IMR-90 (cell line): ENCODE measurements at regions not wholly inside any gene's neighbourhood (a gene's known extent, or its start where the extent isn't known, plus 50 kb on each side); places are given as distances from the start of the nearest gene placed in this dataset.

Experiments
- ATAC-seq: fragments of 200-7000 bp; cut with Tn5 transposase; 2 replicates; pipeline ENCODE4 v1.9.1; 2020; ENCODE audit warnings: low read depth, mild to moderate bottlenecking, moderate library complexity
- BruUV-seq: library from RNA; stranded (reverse); fragments of 400-500 nt; replicated peaks from 2 replicates; lab custom pipeline; 2021; lab: Mats Ljungman, UMichigan
- CTCF ChIA-PET: fragments of 300-600 bp; formaldehyde crosslinking; extraction: SDS; loops from one replicate; lab custom pipeline; 2021; ENCODE audit warnings: antibody characterized with exemption; lab: Yijun Ruan, JAX
- POLR2A ChIA-PET: fragments of 300-600 bp; sonication (Branson Sonifier 250); formaldehyde crosslinking; loops from one replicate; lab custom pipeline; 2022; ENCODE audit warnings: antibody characterized with exemption; ENCODE audit not compliant: unreplicated experiment; lab: Charles Lee
- DNase-seq: peaks from one replicate; pipeline ENCODE4 v3.0.0; 2013
- H2AFZ ChIP-seq: replicated peaks from 2 replicates; pipeline ENCODE3; 2013; ENCODE audit warnings: low read length, mild to moderate bottlenecking; ENCODE audit not compliant: poor library complexity
- H2AK5ac ChIP-seq: 2 replicates; pipeline ENCODE4 v1.6.1; 2013; ENCODE audit warnings: low read depth, low read length, inconsistent platforms
- H2AK9ac ChIP-seq: replicated peaks from 2 replicates; pipeline ENCODE3; 2013; ENCODE audit warnings: mild to moderate bottlenecking, low read depth, low read length, moderate library complexity; ENCODE audit not compliant: poor library complexity
- H2BK120ac ChIP-seq: 2 replicates; pipeline ENCODE4 v1.6.1; 2013; ENCODE audit warnings: low read depth, low read length, inconsistent platforms
- H2BK15ac ChIP-seq: 3 replicates; pipeline ENCODE4 v1.6.1; 2013; ENCODE audit warnings: low read depth, low read length, inconsistent platforms
- H2BK20ac ChIP-seq: 2 replicates; pipeline ENCODE4 v1.6.1; 2013; ENCODE audit warnings: low read depth, mild to moderate bottlenecking, inconsistent platforms, low read length, moderate library complexity
- H2BK5ac ChIP-seq: 2 replicates; pipeline ENCODE4 v1.6.1; 2013; ENCODE audit warnings: mild to moderate bottlenecking, low read depth, low read length, inconsistent platforms; ENCODE audit not compliant: poor library complexity, severe bottlenecking
- H3K14ac ChIP-seq: replicated peaks from 2 replicates; pipeline ENCODE4 v1.6.1; 2013; ENCODE audit warnings: low read depth, low read length, inconsistent platforms
- H3K18ac ChIP-seq: 2 replicates; pipeline ENCODE4 v1.6.1; 2013; ENCODE audit warnings: low read depth, low read length, control low read depth
- H3K23ac ChIP-seq: 2 replicates; pipeline ENCODE4 v1.6.1; 2013; ENCODE audit warnings: low read depth, low read length, inconsistent platforms
- H3K27ac ChIP-seq: 2 replicates; pipeline ENCODE4 v1.5.1; 2013; ENCODE audit warnings: mild to moderate bottlenecking, control low read depth, low read length; ENCODE audit not compliant: insufficient read depth
- H3K27me3 ChIP-seq: 2 replicates; pipeline ENCODE4 v1.6.1; 2013; ENCODE audit warnings: low read length; ENCODE audit not compliant: control insufficient read depth, insufficient read depth
- H3K36me3 ChIP-seq: 2 replicates; pipeline ENCODE4 v1.6.1; 2013; ENCODE audit warnings: low read length, mixed read lengths; ENCODE audit not compliant: control insufficient read depth, insufficient read depth
- H3K4ac ChIP-seq: 2 replicates; pipeline ENCODE4 v1.6.1; 2013; ENCODE audit warnings: low read depth, low read length, inconsistent platforms
- H3K4me1 ChIP-seq: 2 replicates; pipeline ENCODE4 v1.6.1; 2013; ENCODE audit warnings: low read length, mixed read lengths; ENCODE audit not compliant: control insufficient read depth, insufficient read depth
- H3K4me2 ChIP-seq: 2 replicates; pipeline ENCODE4 v1.6.1; 2013; ENCODE audit warnings: low read depth, mild to moderate bottlenecking, control low read depth, low read length, moderate library complexity
- H3K4me3 ChIP-seq: 2 replicates; pipeline ENCODE4 v1.5.1; 2013; ENCODE audit warnings: low read depth, mild to moderate bottlenecking, control low read depth, low read length, moderate library complexity; ENCODE audit not compliant: insufficient read depth
- H3K56ac ChIP-seq: 2 replicates; pipeline ENCODE4 v1.6.1; 2013; ENCODE audit warnings: low read length, inconsistent platforms; ENCODE audit not compliant: insufficient read depth; ENCODE audit errors: extremely low read depth
- H3K79me1 ChIP-seq, 2 experiments: 2 replicates each; pipeline ENCODE4 v1.6.1; 2013; ENCODE audit warnings: low read length in 2 of 2, inconsistent platforms in 1 of 2, low read depth in 1 of 2
- H3K9ac ChIP-seq: 2 replicates; pipeline ENCODE4 v1.6.1; 2013; ENCODE audit warnings: low read depth, low read length, control low read depth
- H3K9me1 ChIP-seq: 2 replicates; pipeline ENCODE4 v1.6.1; 2013; ENCODE audit warnings: low read length, inconsistent platforms; ENCODE audit not compliant: insufficient read depth
- H3K9me3 ChIP-seq: 2 replicates; pipeline ENCODE4 v1.6.1; 2013; ENCODE audit warnings: low read length; ENCODE audit not compliant: control insufficient read depth, insufficient read depth
- H4K20me1 ChIP-seq: 2 replicates; pipeline ENCODE4 v1.6.1; 2013; ENCODE audit warnings: low read length, inconsistent platforms; ENCODE audit not compliant: insufficient read depth
- H4K5ac ChIP-seq: 2 replicates; pipeline ENCODE4 v1.6.1; 2013; ENCODE audit warnings: mild to moderate bottlenecking, low read depth, low read length, control low read depth
- H4K8ac ChIP-seq, 2 experiments: 2 replicates each; pipeline ENCODE4 v1.6.1; 2013; ENCODE audit warnings: low read depth in 2 of 2, low read length in 2 of 2, control low read depth in 1 of 2, inconsistent platforms in 1 of 2
- H4K91ac ChIP-seq: 2 replicates; pipeline ENCODE4 v1.6.1; 2013; ENCODE audit warnings: low read depth, low read length, inconsistent platforms; ENCODE audit not compliant: insufficient read depth
- BHLHE40 ChIP-seq: fragments of 150-350 bp; IDR thresholded peaks from 2 replicates; pipeline ENCODE4 v1.6.1; 2016; ENCODE audit warnings: mild to moderate bottlenecking, low read depth, low read length
- CEBPB ChIP-seq: IDR thresholded peaks from 2 replicates; pipeline ENCODE4 v1.6.1; 2012; ENCODE audit warnings: low read depth, low read length, improper control_type of control experiment
- CHD1 ChIP-seq: IDR thresholded peaks from 2 replicates; pipeline ENCODE4 v1.6.1; 2012; ENCODE audit warnings: low read depth, low read length, improper control_type of control experiment
- FOS ChIP-seq: fragments of 150-350 bp; IDR thresholded peaks from 2 replicates; pipeline ENCODE4 v1.6.1; 2016; ENCODE audit warnings: low read depth, low read length
- MAFK ChIP-seq: IDR thresholded peaks from 2 replicates; pipeline ENCODE4 v1.6.1; 2012; ENCODE audit warnings: low read depth, low read length, improper control_type of control experiment
- MAZ ChIP-seq: IDR thresholded peaks from 2 replicates; pipeline ENCODE4 v1.6.1; 2012; ENCODE audit warnings: low read depth, mild to moderate bottlenecking, low read length, improper control_type of control experiment, moderate library complexity, borderline replicate concordance
- MXI1 ChIP-seq: IDR thresholded peaks from 2 replicates; pipeline ENCODE4 v1.6.1; 2012; ENCODE audit warnings: low read depth, mild to moderate bottlenecking, low read length, moderate library complexity, borderline replicate concordance
- NFE2L2 ChIP-seq: fragments of 150-350 bp; IDR thresholded peaks from 2 replicates; pipeline ENCODE4 v1.6.1; 2016; ENCODE audit warnings: low read depth, mild to moderate bottlenecking, low read length
- POLR2A ChIP-seq: IDR thresholded peaks from 2 replicates; pipeline ENCODE4 v1.6.1; 2012; ENCODE audit warnings: mild to moderate bottlenecking, low read depth, low read length
- RCOR1 ChIP-seq: IDR thresholded peaks from 2 replicates; pipeline ENCODE4 v1.6.1; 2012; ENCODE audit warnings: mild to moderate bottlenecking, low read length, improper control_type of control experiment; ENCODE audit not compliant: insufficient replicate concordance
- RFX5 ChIP-seq: IDR thresholded peaks from 2 replicates; pipeline ENCODE4 v1.8.0; 2012; ENCODE audit warnings: low read depth, mild to moderate bottlenecking, low read length, moderate library complexity
- SMC3 ChIP-seq: fragments of 150-350 bp; IDR thresholded peaks from 2 replicates; pipeline ENCODE4 v1.6.1; 2016; ENCODE audit warnings: low read depth, mild to moderate bottlenecking, antibody characterized with exemption, low read length, moderate library complexity
- USF2 ChIP-seq: fragments of 150-350 bp; IDR thresholded peaks from 2 replicates; pipeline ENCODE4 v1.6.1; 2017; ENCODE audit warnings: mild to moderate bottlenecking, antibody characterized with exemption, low read length, low read depth
- WGBS, 2 experiments: methylation state at CpG; one replicate each; pipeline versions ENCODE4 v1.1.5 to v1.1.7; 2013; ENCODE audit warnings: missing lambda C conversion rate in 2 of 2; ENCODE audit not compliant: insufficient read length in 1 of 2; ENCODE audit errors: extremely low coverage in 2 of 2; 5-methylcytosine and 5-hydroxymethylcytosine counted together
- dilution Hi-C: fragments of 300-500 bp; cut with HindIII; formaldehyde crosslinking; loops from one replicate; pipeline ENCODE4 v1.14.3; 2018; ENCODE audit warnings: low sequenced_read_pairs; ENCODE audit not compliant: unreplicated experiment
- in situ Hi-C: fragments of 300-500 bp; cut with MboI; formaldehyde crosslinking; loops from 3 replicates; pipeline ENCODE4 v1.14.3; 2019; ENCODE audit warnings: low sequenced_read_pairs, inconsistent platforms, mixed read lengths
- intact Hi-C: fragments of 100-400 bp; cut with micrococcal nuclease; formaldehyde crosslinking; loops from 2 replicates; pipeline ENCODE4 v1.10.0; 2022
- TF ChIP-seq, protein P1 (sequence below): conservative IDR thresholded peaks from 2 replicates; pipeline ENCODE4 v1.5.1; 2012; ENCODE audit warnings: mild to moderate bottlenecking, low read depth, low read length, improper control_type of control experiment
- TF ChIP-seq, protein P2 (sequence below): fragments of 150-350 bp; IDR thresholded peaks from 2 replicates; pipeline ENCODE4 v1.6.1; 2016; ENCODE audit warnings: low read depth, mild to moderate bottlenecking, low read length, moderate library complexity, borderline replicate concordance

DNA sequence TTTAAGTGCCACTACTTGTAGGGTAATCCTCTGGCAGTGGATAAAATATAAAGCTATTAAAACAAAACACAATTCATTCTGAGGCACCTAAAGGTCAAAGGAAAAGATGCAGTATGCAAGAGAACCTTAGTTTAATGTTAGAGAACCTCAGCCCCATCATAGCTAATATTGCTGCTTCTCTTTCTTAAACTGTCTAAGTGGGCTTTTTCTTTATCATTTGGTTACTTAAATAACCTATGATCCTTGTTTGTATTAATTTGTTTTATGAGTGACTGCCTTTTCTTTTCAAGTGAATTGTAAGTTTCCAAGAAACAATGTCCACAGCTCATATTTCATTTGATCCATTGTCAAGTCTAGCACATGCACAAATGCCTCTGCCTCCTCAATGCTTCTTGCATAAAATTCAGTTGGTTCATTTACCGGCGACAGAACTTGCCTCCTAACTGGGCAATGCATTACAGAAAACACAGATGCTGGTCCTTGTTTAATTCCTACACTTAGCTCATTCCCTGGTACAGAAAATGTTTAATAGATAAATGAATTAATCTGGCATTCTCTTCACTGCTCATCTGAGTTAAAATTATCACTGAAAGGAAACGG is 1049.8 kb downstream of the OLFM4 start:
- no peak overlapping the region for H2BK15ac ChIP-seq
- H4K91ac ChIP-seq, result no peak overlapping the region
- H3K4ac ChIP-seq, result no peak overlapping the region
- H3K9me3 ChIP-seq, result peaks cover 3% of the 10 kb centered on the region
- H4K5ac ChIP-seq, result no peak overlapping the region
- H2BK5ac ChIP-seq, result no peak overlapping the region
- in situ Hi-C loops (no loop called here), intact Hi-C loops (no loop called here), dilution Hi-C loops (no loop called here)
- no peaks in the 10 kb centered on the region for H3K36me3 ChIP-seq
- H3K18ac ChIP-seq, result no peak overlapping the region
- BruUV-seq, result no TSS peak
- H3K9ac ChIP-seq, result no peak overlapping the region
- H3K4me1 ChIP-seq, result no peaks in the 10 kb centered on the region
- H4K8ac ChIP-seq, result no peak overlapping the region
- DNase-seq (no peak), ATAC-seq (no peak)
- no peak overlapping the region for H2AK5ac ChIP-seq
- no peak overlapping the region for H3K14ac ChIP-seq
- no CpG with 5 or more reads among the region's 3 CpGs for WGBS, 2 experiments
- TF ChIP-seq POLR2A (no peak), RFX5 (no peak), FOS (no peak), MAZ (no peak), NFE2L2 (no peak), RCOR1 (no peak), SMC3 (no peak), USF2 (no peak), CEBPB (no peak), MXI1 (no peak), BHLHE40 (no peak), MAFK (no peak), CHD1 (no peak)
- TF ChIP-seq, protein P1, sequence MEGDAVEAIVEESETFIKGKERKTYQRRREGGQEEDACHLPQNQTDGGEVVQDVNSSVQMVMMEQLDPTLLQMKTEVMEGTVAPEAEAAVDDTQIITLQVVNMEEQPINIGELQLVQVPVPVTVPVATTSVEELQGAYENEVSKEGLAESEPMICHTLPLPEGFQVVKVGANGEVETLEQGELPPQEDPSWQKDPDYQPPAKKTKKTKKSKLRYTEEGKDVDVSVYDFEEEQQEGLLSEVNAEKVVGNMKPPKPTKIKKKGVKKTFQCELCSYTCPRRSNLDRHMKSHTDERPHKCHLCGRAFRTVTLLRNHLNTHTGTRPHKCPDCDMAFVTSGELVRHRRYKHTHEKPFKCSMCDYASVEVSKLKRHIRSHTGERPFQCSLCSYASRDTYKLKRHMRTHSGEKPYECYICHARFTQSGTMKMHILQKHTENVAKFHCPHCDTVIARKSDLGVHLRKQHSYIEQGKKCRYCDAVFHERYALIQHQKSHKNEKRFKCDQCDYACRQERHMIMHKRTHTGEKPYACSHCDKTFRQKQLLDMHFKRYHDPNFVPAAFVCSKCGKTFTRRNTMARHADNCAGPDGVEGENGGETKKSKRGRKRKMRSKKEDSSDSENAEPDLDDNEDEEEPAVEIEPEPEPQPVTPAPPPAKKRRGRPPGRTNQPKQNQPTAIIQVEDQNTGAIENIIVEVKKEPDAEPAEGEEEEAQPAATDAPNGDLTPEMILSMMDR, result no peak
- TF ChIP-seq, protein P2, sequence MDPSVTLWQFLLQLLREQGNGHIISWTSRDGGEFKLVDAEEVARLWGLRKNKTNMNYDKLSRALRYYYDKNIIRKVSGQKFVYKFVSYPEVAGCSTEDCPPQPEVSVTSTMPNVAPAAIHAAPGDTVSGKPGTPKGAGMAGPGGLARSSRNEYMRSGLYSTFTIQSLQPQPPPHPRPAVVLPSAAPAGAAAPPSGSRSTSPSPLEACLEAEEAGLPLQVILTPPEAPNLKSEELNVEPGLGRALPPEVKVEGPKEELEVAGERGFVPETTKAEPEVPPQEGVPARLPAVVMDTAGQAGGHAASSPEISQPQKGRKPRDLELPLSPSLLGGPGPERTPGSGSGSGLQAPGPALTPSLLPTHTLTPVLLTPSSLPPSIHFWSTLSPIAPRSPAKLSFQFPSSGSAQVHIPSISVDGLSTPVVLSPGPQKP, result no peak
- CTCF ChIA-PET, result no interaction called here
- no peaks in the 10 kb centered on the region for H3K79me1 ChIP-seq
- no peak overlapping the region for H3K4me3 ChIP-seq
- no peak overlapping the region for H2AFZ ChIP-seq
- no peak overlapping the region for H2AK9ac ChIP-seq
- H3K9me1 ChIP-seq, result no peaks in the 10 kb centered on the region
- H2BK20ac ChIP-seq, result no peak overlapping the region
- H4K20me1 ChIP-seq, result no peaks in the 10 kb centered on the region
- POLR2A ChIA-PET, result no interaction called here
- no peak overlapping the region for H3K4me2 ChIP-seq
- no peaks in the 10 kb centered on the region for H3K27me3 ChIP-seq
- H3K27ac ChIP-seq, result no peak overlapping the region
- no peak overlapping the region for H2BK120ac ChIP-seq
- no peak overlapping the region for H3K23ac ChIP-seq
- H3K56ac ChIP-seq, result no peak overlapping the region
